GM19035 (cell line): ENCODE measurements at regions not wholly inside any gene's neighbourhood (a gene's known extent, or its start where the extent isn't known, plus 50 kb on each side); places are given as distances from the start of the nearest gene placed in this dataset.
A peak's percentile ranks its signal among the peaks of the same experiment; 100 is the strongest.
"Not testable (repeated sequence)": the region's sequence is repeated elsewhere in the genome, so short reads cannot be mapped to it uniquely, and the experiment has no call there.

Experiments
- ATAC-seq: cut with Tn5 transposase; IDR thresholded peaks from one replicate; pipeline ENCODE4 v1.9.1; 2021; ENCODE audit not compliant: unreplicated experiment

GRCh38 chr9:63813391-63814021, 1471.5 kb downstream of the FOXD4L5 start:
- ATAC-seq = not testable (repeated sequence)

DNA sequence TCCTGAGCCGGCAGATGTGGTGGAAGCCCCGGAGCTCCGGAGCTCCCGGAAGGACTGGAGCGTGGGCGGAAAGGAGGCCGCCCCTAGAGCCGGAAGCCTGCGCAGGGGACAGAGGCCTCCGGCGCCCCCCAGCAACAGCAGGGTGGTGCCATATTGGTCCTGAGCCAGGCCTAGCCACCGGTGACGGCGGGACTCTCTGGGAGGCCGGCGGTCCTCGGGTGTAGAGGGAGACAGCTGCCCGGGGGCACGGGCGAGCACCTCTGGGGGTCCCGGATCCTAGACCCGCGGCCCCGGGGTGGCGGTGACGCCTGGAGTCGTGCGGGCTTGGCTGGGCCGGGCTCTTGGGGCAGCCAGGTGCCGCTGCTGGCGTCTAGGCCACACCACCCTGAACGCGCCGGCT, 1472.2 kb downstream of the FOXD4L5 start:
- ATAC-seq = peak; percentile 52

GRCh38 chr9:63804205-63804604, 1480.8 kb downstream of the FOXD4L5 start:
- ATAC-seq = not testable (repeated sequence)

GRCh38 chr9:63794081-63794685, 1490.8 kb downstream of the FOXD4L5 start:
- ATAC-seq = not testable (repeated sequence)

- ATAC-seq = not testable (repeated sequence)
These were observed 1497.6 kb downstream of the FOXD4L5 start for GRCh38 chr9:63787454-63787853.

DNA sequence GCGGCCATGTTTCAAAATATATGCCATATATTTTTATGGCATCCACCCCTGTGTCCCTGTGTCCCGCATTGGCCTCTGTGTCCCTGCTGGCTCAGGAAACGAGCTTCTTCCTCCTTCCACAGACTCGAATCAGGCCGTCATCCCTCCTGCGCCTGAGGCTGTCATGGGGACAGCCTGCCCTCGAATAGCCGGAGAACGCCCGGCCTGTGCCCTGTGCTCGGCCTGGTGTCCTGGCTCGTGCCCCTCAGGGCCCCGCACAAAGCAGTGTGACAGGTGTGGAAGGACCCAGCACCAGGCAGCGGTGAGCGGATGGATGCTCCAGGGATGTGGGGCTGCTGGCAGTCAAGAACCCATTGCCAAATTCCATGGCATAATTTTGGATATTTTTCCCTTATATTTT, 1500.0 kb downstream of the FOXD4L5 start:
- ATAC-seq = not testable (repeated sequence)

- not testable (repeated sequence) for ATAC-seq
These were observed 1500.6 kb downstream of the FOXD4L5 start for GRCh38 chr9:63784421-63784820.

DNA sequence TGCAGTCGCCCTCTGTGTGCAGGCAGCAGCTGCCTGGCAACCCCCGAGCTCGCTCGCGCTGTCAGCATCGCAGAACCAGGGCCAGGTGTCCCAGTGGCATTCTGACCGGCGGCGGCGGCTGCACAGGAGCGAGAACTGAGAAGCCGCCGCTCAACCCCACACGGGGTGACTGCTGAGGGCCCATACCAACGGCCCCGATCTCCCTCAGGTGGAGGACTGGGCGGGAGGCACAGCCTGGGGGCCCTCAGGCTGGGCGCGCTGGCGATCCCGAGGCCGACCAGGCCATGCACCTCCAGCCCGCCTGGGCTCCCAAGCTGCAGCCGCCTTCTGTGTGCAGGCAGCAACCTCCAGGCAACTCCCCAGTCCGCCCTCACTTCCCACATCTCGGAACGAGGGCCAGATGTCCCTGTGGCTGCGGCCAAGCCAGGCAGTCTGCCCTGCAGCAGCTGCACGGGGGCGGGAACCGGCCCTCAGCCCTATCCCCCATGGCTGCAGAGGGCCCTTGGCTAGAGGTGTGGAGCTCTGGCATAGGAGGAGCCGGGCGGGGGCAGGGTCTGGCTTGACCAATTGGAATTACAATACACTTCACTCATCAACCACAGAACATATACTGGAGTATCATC, 1503.1 kb downstream of the FOXD4L5 start:
- ATAC-seq = peak; percentile 43

DNA sequence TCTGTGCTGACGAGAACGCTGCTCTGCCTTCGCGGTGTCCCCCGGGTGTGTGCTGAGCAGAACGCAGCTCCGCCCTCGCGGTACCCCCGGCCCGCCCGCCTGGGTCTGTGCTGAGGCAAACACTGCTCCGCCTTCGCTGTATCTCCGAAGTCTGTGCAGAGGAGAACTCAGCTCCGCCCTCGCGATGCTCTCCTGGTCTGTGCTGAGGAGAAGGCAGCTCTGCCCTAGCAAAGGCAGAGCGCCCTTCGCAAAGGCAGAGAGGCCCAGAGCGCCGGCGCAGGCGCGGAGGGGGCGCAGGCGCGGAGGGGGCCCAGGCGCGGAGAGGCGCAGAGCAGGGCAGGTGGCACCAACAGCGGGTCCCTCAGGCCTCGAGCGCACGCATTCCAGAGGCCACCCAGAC, 1503.6 kb downstream of the FOXD4L5 start:
- ATAC-seq = peak; percentile 98

- ATAC-seq = not testable (repeated sequence)
These were observed 1508.8 kb downstream of the FOXD4L5 start for GRCh38 chr9:63776220-63776619.

DNA sequence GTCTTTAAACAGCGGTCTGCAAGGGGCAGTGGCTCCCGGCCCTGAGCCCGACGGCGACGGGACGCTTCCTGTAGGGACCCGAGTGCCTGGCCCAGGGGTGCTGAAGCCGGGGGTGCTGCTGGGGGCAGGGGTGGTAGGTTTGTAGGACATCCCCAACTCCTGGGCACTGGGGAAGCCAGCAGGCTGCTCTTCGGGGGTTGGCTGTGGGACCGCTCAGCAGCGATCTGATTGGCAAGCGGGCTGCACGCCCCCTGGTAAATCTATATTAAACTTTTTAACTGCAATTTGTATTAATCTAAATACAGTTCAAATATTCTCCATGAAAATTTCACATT, 1510.0 kb downstream of the FOXD4L5 start:
- ATAC-seq = not testable (repeated sequence)

- ATAC-seq = not testable (repeated sequence)
These were observed 1510.5 kb downstream of the FOXD4L5 start for GRCh38 chr9:63774369-63775091.

DNA sequence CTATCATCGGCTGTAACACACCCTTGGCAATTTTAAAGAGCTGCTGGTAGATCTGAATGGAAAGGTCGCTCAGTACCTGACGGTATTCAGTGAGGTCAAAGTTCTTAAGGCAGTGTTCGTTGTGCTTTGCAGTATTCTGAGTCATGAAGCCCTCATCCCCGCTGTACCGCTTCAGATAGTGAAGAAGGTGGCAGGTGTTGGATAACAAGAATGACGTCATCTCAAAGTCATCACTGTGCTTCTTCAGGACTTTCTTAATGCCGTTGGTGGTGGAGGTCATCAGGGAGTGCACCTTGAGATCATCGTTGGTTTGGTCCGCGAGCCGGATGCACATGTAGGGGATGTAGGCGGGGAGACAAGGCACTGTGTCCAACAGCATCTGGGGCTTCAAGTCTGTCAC, 1522.8 kb downstream of the FOXD4L5 start:
- not testable (repeated sequence) for ATAC-seq

- ATAC-seq = not testable (repeated sequence)
These were observed 1556.0 kb downstream of the FOXD4L5 start for GRCh38 chr9:63729021-63729420.

GRCh38 chr9:63728287-63728686, 1556.7 kb downstream of the FOXD4L5 start:
- ATAC-seq = no peak

DNA sequence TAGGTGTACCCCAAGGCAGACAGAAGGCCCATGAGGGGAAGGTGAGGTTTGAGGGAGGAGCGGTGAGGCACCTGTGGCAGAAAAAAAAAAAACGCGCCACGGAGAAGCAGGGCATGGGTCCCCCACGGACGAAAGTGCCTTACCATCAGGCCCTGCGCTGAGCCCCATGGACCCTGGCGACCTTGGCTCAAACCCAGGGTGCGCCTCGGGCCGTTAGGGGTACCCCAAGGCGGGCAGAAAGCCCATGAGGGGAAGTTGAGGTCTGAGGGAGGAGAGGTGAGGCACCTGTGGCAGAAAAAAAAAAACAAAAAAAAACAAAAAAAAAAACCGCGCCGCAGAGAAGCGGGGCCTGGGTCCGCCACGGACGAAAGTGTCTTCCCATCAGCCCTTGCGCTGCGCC, 1576.7 kb downstream of the FOXD4L5 start:
- not testable (repeated sequence) for ATAC-seq

DNA sequence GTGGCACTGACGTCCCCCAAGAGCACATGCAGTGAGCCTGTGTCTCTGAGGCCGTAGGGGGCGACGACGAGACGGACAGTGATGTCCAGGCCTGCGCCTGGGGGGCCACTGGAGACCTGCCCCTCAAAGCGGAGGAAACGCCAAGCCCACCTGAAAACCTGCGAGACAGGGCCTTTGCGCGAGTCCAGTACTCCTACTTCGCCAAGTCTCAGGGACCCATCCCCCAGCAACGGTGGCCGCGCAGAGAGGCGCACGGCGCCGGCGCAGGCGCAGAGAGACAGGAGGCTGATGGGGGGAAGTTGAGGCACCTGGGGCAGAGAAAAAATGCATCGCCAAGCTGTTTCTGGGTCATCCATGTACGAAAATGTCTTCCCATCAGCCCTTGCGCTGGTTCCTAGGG, 1580.6 kb downstream of the FOXD4L5 start:
- not testable (repeated sequence) for ATAC-seq

DNA sequence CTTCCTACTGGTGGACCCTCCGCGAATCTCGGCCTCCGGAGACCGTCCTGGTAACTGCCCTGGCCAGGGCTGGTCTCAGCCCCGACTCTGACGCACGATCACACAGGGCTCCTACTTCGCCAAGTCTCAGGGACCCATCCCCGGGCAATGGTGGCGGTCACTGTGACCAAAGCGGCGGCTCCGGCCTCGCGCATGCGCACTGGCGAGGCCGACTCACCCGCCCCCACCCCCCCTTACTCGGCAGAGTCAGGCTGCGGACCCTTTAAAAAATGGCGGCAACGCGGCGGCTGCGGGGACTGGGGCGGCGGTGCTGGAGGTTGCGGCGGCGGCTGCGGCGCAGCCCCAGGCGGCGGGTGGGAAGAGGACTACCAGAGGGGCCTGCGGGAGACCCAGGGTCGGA, 1581.3 kb downstream of the FOXD4L5 start:
- not testable (repeated sequence) for ATAC-seq

GRCh38 chr9:63703138-63703665, 1581.8 kb downstream of the FOXD4L5 start:
- ATAC-seq = not testable (repeated sequence)
